Liver (tissue), 8 donors: ENCODE measurements at regions not wholly inside any gene's neighbourhood (a gene's known extent, or its start where the extent isn't known, plus 50 kb on each side); places are given as distances from the start of the nearest gene placed in this dataset.

Source experiments
- DNase-seq: peaks from one replicate; pipeline ENCODE4 v3.0.0-alpha.2; 2017; ENCODE audit warnings: low spot score
- H3K27ac ChIP-seq, 2 donors: one replicate each; pipeline ENCODE4 v1.7.0; 2013; ENCODE audit warnings: inconsistent platforms in 2 of 2, low read length in 2 of 2, control low read depth in 1 of 2, low read depth in 1 of 2, mild to moderate bottlenecking in 1 of 2
- H3K27me3 ChIP-seq, 4 donors: one replicate each; pipeline versions ENCODE4 v1.6.1 to v1.7.0; 2013; ENCODE audit warnings: low read length in 3 of 4, inconsistent platforms in 1 of 4, mild to moderate bottlenecking in 1 of 4, moderate library complexity in 1 of 4; ENCODE audit not compliant: control insufficient read depth in 4 of 4, insufficient read depth in 4 of 4
- H3K36me3 ChIP-seq, 4 donors: one replicate each; pipeline versions ENCODE4 v1.6.1 to v1.7.0; 2013; ENCODE audit warnings: low read length in 3 of 4, mild to moderate bottlenecking in 3 of 4, low read depth in 1 of 4, moderate library complexity in 1 of 4; ENCODE audit not compliant: control insufficient read depth in 4 of 4, insufficient read depth in 3 of 4
- H3K4me1 ChIP-seq, 4 donors: one replicate each; pipeline versions ENCODE4 v1.6.1 to v1.7.0; 2013; ENCODE audit warnings: low read length in 3 of 4, mild to moderate bottlenecking in 3 of 4, moderate library complexity in 1 of 4; ENCODE audit not compliant: control insufficient read depth in 4 of 4, insufficient read depth in 4 of 4
- H3K4me3 ChIP-seq, 3 donors: one replicate each; pipeline versions ENCODE4 v1.6.1 to v1.7.0; 2013; ENCODE audit warnings: low read length in 3 of 3, control low read depth in 1 of 3, low read depth in 1 of 3, mild to moderate bottlenecking in 1 of 3
- H3K9ac ChIP-seq, 2 donors: one replicate each; pipeline ENCODE4 v1.7.0; 2013; ENCODE audit warnings: low read length in 2 of 2, mild to moderate bottlenecking in 2 of 2, moderate library complexity in 2 of 2, control low read depth in 1 of 2, low read depth in 1 of 2
- H3K9me3 ChIP-seq, 4 donors: one replicate each; pipeline versions ENCODE4 v1.6.1 to v1.7.0; 2013; ENCODE audit warnings: low read length in 3 of 4; ENCODE audit not compliant: control insufficient read depth in 4 of 4
- EGR1 ChIP-seq, 2 donors: IDR thresholded peaks; 2 replicates each; pipeline ENCODE4 v1.6.1; 2016 to 2018; ENCODE audit warnings: antibody characterized with exemption in 2 of 2, low read depth in 2 of 2
- FOXA1 ChIP-seq: IDR thresholded peaks from 2 replicates; pipeline ENCODE4 v1.6.1; 2016; ENCODE audit warnings: antibody characterized with exemption
- FOXA2 ChIP-seq: IDR thresholded peaks from 2 replicates; pipeline ENCODE4 v1.6.1; 2016; ENCODE audit warnings: antibody characterized with exemption
- GABPA ChIP-seq, 2 donors: IDR thresholded peaks in 1 of 2; conservative IDR thresholded peaks in 1 of 2; 2 replicates each; pipeline ENCODE4 v1.6.1; 2016; ENCODE audit warnings: antibody characterized with exemption in 2 of 2, mild to moderate bottlenecking in 1 of 2, moderate library complexity in 1 of 2
- HNF4A ChIP-seq, 2 donors: conservative IDR thresholded peaks; 2 replicates each; pipeline ENCODE4 v1.6.1; 2016; ENCODE audit warnings: antibody characterized with exemption in 2 of 2, mild to moderate bottlenecking in 2 of 2
- HNF4G ChIP-seq: IDR thresholded peaks from 2 replicates; pipeline ENCODE4 v1.6.1; 2016; ENCODE audit warnings: antibody characterized with exemption
- JUND ChIP-seq, 2 donors: IDR thresholded peaks; 2 replicates each; pipeline ENCODE4 v1.6.1; 2016; ENCODE audit warnings: antibody characterized with exemption in 2 of 2
- RXRA ChIP-seq, 2 donors: IDR thresholded peaks; 2 replicates each; pipeline ENCODE4 v1.6.1; 2017 to 2018; ENCODE audit warnings: antibody characterized with exemption in 2 of 2, mild to moderate bottlenecking in 1 of 2
- SP1 ChIP-seq: IDR thresholded peaks from 2 replicates; pipeline ENCODE4 v1.6.1; 2018; ENCODE audit warnings: antibody characterized with exemption, mild to moderate bottlenecking
- TAF1 ChIP-seq: conservative IDR thresholded peaks from 2 replicates; pipeline ENCODE4 v1.6.1; 2016; ENCODE audit warnings: antibody characterized with exemption, mild to moderate bottlenecking
- YY1 ChIP-seq: IDR thresholded peaks from 2 replicates; pipeline ENCODE4 v1.6.1; 2016; ENCODE audit warnings: antibody characterized with exemption, mild to moderate bottlenecking
- WGBS: extraction: QIAGEN DNeasy Blood & Tissue Kit; methylation state at CpG from one replicate; pipeline ENCODE4 v1.1.7; 2013; 5-methylcytosine and 5-hydroxymethylcytosine counted together
- TF ChIP-seq, protein P1 (sequence below): IDR thresholded peaks from 2 replicates; pipeline ENCODE4 v1.6.1; 2016; ENCODE audit warnings: antibody characterized with exemption
- TF ChIP-seq, protein P2 (sequence below): IDR thresholded peaks from 2 replicates; pipeline ENCODE4 v1.6.1; 2016; ENCODE audit warnings: antibody characterized with exemption
- TF ChIP-seq, protein P3 (sequence below): fragments of 150-350 bp; IDR thresholded peaks from 2 replicates; pipeline ENCODE4 v1.5.1; 2017; ENCODE audit warnings: improper control_type of control experiment, low read depth, low read length; ENCODE audit not compliant: missing input control
- TF ChIP-seq, protein P4 (sequence below): IDR thresholded peaks from 2 replicates; pipeline ENCODE4 v1.6.1; 2016; ENCODE audit warnings: antibody characterized with exemption, mild to moderate bottlenecking
- TF ChIP-seq, protein P5 (sequence below): IDR thresholded peaks from 2 replicates; pipeline ENCODE4 v1.6.1; 2016; ENCODE audit warnings: antibody characterized with exemption
- donor health status: healthy.
- donor health status: healthy.
- donor health status: healthy.
- donor health status: healthy.
- donor health status: healthy.

DNA sequence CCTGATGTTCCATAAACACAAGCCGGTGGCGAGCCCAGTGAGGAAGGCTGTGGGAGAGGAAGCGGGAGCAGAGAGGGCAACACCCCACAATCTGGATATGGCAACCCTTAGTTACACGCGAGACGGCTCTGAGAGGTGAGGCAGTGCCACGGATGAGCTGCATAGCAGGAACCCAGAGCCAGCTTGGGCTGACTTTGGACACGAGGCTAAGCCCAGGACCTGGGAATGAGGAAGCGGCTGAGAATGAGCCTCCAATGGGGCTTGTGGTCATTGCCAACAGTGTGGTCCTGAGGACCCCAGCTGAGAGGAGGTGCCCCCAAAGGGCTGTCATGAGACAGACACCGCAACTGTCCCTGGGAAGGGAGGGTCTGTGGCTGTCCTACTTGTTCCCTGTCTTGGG, 160.0 kb upstream of the SMIM23 start:
- no peaks in the 10 kb centered on the region for H3K4me1 ChIP-seq
- H3K9me3 ChIP-seq, result no peaks in the 10 kb centered on the region
- H3K27ac ChIP-seq, result no peak overlapping the region
- H3K9ac ChIP-seq, result no peak overlapping the region
- H3K36me3 ChIP-seq, result no peaks in the 10 kb centered on the region
- 91% methylated on average over 10 of the region's 10 CpGs for WGBS
- H3K4me3 ChIP-seq, result no peak overlapping the region
- DNase-seq, result no peak
- H3K27me3 ChIP-seq, result no peaks in the 10 kb centered on the region
- no peak for TF ChIP-seq RXRA (IDR thresholded peaks at IDR 0.05)
- TF ChIP-seq, protein P1, sequence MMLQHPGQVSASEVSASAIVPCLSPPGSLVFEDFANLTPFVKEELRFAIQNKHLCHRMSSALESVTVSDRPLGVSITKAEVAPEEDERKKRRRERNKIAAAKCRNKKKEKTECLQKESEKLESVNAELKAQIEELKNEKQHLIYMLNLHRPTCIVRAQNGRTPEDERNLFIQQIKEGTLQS, result no peak

DNA sequence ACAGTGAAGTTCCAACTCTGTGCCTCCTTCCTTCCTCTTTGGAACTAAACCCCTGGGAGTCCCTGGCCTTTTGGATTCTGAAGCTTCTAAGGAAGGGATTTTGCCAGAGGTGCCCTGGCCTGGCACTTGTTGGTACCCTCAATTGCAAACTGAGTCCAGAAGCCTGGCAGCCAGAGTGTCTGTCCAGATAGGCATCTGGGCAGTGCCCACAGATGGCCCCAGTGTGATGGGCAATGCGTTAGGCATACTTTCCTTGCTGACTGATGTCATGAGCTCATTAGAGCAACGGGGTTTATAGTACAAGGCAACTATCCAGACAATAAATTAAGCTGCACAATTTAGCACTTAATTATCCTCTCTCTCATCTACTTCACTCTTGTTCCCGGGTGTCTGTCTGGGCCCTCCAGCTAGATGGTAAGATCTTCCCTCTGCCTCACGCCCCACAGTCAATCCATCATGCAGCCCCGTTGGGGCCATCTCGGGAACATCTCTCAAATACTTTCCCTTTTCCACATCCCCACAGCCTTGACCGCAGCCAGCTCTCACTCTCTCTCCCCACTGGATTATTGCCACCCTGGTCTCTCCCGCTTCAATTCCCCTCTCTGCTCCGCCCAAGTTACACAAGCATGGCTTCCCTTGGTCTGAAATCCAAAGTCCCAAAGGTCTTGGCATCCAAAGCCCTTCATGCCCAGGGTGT, 157.5 kb upstream of the SMIM23 start:
- Histone ChIP-seq H3K4me3 (no peak overlapping the region), H3K9me3 (no peaks in the 10 kb centered on the region), H3K27ac (no peak overlapping the region), H3K27me3 (no peaks in the 10 kb centered on the region), H3K9ac (no peak overlapping the region), H3K36me3 (no peaks in the 10 kb centered on the region), H3K4me1 (no peaks in the 10 kb centered on the region)
- 70% methylated on average over 9 of the region's 9 CpGs for WGBS
- no peak for DNase-seq
- TF ChIP-seq HNF4G, result no peak
- peak in 1 of 2 donors; percentile 33 for TF ChIP-seq HNF4A (conservative IDR thresholded peaks at IDR 0.05)

DNA sequence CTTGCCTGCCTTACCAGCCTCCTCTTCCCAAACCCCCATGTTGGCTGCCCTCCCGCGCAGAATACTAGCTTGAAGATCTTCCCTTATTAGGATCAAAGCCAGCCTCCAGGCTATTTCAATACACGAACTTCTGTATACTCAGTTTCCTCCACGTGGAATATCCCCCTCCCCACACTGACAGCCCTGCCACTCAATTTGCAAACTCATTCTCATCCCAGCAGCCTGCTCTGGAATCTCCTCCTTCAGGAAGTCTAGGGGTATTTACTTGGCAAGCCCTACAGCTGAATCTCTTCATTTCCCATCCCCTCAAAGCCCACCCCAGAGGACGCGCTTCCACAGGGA, 157.0 kb upstream of the SMIM23 start:
- H3K9ac ChIP-seq, result no peak overlapping the region
- H3K36me3 ChIP-seq, result no peaks in the 10 kb centered on the region
- WGBS, result 73% methylated on average over 6 of the region's 6 CpGs
- TF ChIP-seq, protein P2, sequence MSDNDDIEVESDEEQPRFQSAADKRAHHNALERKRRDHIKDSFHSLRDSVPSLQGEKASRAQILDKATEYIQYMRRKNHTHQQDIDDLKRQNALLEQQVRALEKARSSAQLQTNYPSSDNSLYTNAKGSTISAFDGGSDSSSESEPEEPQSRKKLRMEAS, result no peak
- TF ChIP-seq TAF1 (no peak), EGR1 (IDR thresholded peaks at IDR 0.05; ENCODE audit: low read depth in 2 of 2) (no peak)
- H3K27me3 ChIP-seq, result no peaks in the 10 kb centered on the region
- H3K4me1 ChIP-seq, result no peaks in the 10 kb centered on the region
- no peak overlapping the region for H3K27ac ChIP-seq
- DNase-seq, result no peak
- no peak overlapping the region for H3K4me3 ChIP-seq
- H3K9me3 ChIP-seq, result no peaks in the 10 kb centered on the region

DNA sequence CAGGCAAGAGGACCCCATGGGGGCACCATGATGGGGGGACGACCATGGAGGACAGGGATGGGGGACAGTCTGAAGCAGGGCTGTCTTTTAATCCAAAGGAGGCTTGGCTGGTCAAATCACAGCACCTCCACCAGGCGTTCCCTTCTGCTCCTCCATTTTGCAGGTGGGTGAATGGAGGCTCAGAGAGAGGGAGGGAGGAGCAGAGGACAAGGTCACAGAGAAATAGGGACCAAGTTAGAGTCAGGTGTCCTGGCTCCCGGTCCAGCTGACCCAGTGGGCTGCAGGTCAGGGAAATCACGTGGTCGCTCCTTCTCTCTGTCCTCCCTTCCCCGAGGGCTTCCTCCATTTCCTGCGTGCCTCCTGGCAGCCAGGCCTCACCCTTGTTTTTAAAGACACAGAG, 156.4 kb upstream of the SMIM23 start:
- H3K4me1 ChIP-seq, result no peaks in the 10 kb centered on the region
- H3K9me3 ChIP-seq, result no peaks in the 10 kb centered on the region
- TF ChIP-seq, protein P3, sequence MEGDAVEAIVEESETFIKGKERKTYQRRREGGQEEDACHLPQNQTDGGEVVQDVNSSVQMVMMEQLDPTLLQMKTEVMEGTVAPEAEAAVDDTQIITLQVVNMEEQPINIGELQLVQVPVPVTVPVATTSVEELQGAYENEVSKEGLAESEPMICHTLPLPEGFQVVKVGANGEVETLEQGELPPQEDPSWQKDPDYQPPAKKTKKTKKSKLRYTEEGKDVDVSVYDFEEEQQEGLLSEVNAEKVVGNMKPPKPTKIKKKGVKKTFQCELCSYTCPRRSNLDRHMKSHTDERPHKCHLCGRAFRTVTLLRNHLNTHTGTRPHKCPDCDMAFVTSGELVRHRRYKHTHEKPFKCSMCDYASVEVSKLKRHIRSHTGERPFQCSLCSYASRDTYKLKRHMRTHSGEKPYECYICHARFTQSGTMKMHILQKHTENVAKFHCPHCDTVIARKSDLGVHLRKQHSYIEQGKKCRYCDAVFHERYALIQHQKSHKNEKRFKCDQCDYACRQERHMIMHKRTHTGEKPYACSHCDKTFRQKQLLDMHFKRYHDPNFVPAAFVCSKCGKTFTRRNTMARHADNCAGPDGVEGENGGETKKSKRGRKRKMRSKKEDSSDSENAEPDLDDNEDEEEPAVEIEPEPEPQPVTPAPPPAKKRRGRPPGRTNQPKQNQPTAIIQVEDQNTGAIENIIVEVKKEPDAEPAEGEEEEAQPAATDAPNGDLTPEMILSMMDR, result no peak
- TF ChIP-seq YY1 (no peak), GABPA (IDR thresholded peaks at IDR 0.05 in 1 of 2, conservative IDR thresholded peaks at IDR 0.05 in 1 of 2) (no peak), FOXA2 (no peak), TAF1 (no peak), SP1 (no peak), RXRA (IDR thresholded peaks at IDR 0.05) (no peak), JUND (IDR thresholded peaks at IDR 0.05) (no peak), FOXA1 (no peak), EGR1 (IDR thresholded peaks at IDR 0.05; ENCODE audit: low read depth in 2 of 2) (no peak), HNF4G (no peak)
- TF ChIP-seq, protein P4, sequence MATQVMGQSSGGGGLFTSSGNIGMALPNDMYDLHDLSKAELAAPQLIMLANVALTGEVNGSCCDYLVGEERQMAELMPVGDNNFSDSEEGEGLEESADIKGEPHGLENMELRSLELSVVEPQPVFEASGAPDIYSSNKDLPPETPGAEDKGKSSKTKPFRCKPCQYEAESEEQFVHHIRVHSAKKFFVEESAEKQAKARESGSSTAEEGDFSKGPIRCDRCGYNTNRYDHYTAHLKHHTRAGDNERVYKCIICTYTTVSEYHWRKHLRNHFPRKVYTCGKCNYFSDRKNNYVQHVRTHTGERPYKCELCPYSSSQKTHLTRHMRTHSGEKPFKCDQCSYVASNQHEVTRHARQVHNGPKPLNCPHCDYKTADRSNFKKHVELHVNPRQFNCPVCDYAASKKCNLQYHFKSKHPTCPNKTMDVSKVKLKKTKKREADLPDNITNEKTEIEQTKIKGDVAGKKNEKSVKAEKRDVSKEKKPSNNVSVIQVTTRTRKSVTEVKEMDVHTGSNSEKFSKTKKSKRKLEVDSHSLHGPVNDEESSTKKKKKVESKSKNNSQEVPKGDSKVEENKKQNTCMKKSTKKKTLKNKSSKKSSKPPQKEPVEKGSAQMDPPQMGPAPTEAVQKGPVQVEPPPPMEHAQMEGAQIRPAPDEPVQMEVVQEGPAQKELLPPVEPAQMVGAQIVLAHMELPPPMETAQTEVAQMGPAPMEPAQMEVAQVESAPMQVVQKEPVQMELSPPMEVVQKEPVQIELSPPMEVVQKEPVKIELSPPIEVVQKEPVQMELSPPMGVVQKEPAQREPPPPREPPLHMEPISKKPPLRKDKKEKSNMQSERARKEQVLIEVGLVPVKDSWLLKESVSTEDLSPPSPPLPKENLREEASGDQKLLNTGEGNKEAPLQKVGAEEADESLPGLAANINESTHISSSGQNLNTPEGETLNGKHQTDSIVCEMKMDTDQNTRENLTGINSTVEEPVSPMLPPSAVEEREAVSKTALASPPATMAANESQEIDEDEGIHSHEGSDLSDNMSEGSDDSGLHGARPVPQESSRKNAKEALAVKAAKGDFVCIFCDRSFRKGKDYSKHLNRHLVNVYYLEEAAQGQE, result no peak
- TF ChIP-seq, protein P5, sequence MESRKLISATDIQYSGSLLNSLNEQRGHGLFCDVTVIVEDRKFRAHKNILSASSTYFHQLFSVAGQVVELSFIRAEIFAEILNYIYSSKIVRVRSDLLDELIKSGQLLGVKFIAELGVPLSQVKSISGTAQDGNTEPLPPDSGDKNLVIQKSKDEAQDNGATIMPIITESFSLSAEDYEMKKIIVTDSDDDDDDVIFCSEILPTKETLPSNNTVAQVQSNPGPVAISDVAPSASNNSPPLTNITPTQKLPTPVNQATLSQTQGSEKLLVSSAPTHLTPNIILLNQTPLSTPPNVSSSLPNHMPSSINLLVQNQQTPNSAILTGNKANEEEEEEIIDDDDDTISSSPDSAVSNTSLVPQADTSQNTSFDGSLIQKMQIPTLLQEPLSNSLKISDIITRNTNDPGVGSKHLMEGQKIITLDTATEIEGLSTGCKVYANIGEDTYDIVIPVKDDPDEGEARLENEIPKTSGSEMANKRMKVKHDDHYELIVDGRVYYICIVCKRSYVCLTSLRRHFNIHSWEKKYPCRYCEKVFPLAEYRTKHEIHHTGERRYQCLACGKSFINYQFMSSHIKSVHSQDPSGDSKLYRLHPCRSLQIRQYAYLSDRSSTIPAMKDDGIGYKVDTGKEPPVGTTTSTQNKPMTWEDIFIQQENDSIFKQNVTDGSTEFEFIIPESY, result no peak
- TF ChIP-seq, protein P2, result no peak
- no peak overlapping the region for H3K4me3 ChIP-seq
- no peak overlapping the region for H3K9ac ChIP-seq
- H3K27ac ChIP-seq, result no peak overlapping the region
- WGBS, result 45% methylated on average over 7 of the region's 7 CpGs
- no peak for DNase-seq
- H3K27me3 ChIP-seq, result no peaks in the 10 kb centered on the region
- H3K36me3 ChIP-seq, result no peaks in the 10 kb centered on the region
